Activated T-helper 9 cell treated with anti-CD3 and anti-CD28 coated beads, Interleukin-2, amount 50 U/mL, for 16 hours (primary cell): ENCODE measurements at regions not wholly inside any gene's neighbourhood (a gene's known extent, or its start where the extent isn't known, plus 50 kb on each side); places are given as distances from the start of the nearest gene placed in this dataset.
"Not testable (repeated sequence)": the region's sequence is repeated elsewhere in the genome, so short reads cannot be mapped to it uniquely, and the experiment has no call there.

Source experiments
- DNase-seq: peaks from one replicate; pipeline ENCODE4 v3.0.0-alpha.2; 2020; ENCODE audit warnings: low read depth

- DNase-seq = no peak
Measured at GRCh38 chr10:31187607-31188210, 131.3 kb upstream of the ZEB1 start.

GRCh38 chr10:31188792-31189406 lies 130.1 kb upstream of the ZEB1 start:
- no peak for DNase-seq

DNA sequence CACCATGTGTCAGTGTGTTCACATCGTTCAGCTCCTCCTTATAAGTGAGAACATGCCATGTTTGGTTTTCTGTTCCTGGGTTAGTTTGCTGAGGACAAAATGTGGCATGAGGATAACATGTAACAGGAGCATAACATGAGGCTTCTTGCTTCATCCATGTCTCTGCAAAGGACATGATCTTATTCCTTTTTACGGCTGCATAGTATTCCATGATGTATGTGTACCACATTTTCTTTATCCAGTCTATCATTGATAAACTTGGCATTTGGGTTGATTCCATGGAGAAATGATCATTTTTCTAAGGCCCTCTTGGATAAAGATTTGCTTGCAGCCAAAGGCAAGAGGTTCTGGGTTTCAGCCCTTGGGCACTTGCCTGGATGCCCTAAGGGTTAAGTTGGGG lies 128.5 kb upstream of the ZEB1 start:
- DNase-seq = no peak

DNA sequence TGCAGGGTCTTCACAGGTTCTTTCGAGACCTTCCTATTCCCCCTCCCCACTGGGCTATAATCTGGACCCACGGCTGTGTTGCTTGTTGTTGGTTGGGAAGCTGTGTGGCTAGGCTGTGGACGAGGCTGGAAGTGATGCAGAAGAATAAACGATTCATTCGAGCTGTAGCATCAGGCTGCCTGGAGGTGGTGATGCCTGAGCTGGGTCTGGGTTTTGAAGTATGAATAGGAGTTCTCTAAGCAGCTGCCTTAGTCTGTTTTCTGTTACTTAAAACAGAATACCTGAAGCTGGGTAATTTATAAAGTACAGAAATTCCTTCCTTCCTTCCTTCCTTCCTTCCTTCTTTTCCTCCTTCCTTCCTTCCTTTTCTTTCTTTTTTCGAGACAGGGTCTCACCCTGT lies 126.5 kb upstream of the ZEB1 start:
- no peak for DNase-seq

DNA sequence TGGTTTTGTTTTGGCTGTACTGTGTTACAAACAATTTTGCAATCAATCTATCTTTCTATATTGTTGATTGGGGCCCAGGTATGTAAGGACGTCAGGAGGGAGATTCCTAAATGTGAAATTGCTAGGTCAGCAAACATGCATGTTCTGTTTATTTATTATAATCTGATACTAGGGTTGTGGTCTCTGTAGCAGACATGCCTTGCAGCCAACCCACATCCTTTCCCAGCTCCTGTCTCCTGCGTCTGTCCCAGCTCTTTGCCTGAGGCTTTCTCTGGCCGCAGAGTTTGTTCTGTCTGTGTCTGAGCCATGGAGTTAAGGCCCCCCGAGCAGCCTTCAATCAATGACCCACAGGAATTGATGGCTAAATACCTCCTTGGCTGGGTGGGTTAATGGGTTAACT lies 124.0 kb upstream of the ZEB1 start:
- no peak for DNase-seq

GRCh38 chr10:31197886-31198285 lies 121.1 kb upstream of the ZEB1 start:
- DNase-seq = no peak

- DNase-seq = no peak
Measured at GRCh38 chr10:31204090-31204489, 114.9 kb upstream of the ZEB1 start.

GRCh38 chr10:31207636-31208035 lies 111.4 kb upstream of the ZEB1 start:
- DNase-seq = no peak

GRCh38 chr10:31209478-31209877 lies 109.5 kb upstream of the ZEB1 start:
- no peak for DNase-seq

- no peak for DNase-seq
Measured at GRCh38 chr10:31210190-31210589, 108.8 kb upstream of the ZEB1 start.

DNA sequence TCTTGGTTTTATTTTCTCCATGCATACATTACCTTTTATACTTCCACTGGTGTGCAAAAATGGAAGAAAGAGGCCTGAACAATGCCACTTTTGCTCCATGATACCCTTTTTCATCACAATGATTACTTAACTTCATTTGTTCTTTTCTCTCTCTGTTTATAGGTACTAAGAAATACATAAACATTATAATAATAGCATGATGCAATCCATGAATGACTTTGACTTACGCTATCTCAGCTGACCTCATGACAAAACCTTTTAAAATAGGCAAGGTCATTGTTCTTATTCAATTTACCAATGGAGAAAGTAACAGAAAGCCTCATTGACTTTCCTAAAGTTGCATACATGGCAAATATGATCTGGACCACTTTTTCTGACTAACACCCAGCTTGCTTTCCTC lies 105.1 kb upstream of the ZEB1 start:
- no peak for DNase-seq

GRCh38 chr10:31215052-31215451 lies 104.0 kb upstream of the ZEB1 start:
- no peak for DNase-seq

DNA sequence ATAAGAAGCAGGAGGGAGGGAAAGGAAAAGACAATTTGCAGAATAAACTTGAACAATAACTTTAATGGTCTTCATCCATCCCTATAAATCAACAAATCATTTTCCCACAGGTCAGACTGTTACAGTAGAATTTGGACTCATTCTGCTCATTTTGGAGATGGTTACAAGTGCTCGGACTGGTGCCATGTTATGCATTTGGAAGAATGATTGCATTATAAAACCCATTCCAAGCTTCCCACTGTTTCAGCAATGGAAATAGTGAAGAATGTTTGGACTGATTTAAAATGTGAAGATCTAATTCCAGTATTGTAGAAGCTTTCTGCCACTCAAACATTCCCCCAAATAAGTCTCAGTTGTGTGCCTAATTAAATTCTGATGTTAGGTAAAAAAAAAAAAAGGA lies 99.7 kb upstream of the ZEB1 start:
- no peak for DNase-seq

- DNase-seq = not testable (repeated sequence)
Measured at GRCh38 chr10:31228780-31229179, 90.2 kb upstream of the ZEB1 start.

DNA sequence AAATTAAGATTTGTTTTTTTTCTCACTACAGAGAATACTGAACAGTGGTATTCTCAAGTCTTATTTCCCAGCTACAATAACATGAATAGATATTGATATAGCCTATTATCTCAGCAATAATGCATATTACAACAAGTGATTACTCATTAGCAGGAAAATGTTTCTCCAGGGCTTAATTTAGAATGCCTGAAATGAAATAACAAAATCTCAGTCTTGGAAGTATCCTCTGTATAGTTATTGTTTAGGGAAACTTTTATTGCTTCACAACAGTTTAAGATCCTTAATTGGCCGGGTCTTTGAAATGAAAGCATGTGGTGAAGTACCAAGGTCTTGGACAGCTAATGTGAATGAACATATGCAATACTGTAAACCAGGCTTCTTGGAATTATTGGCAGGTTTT lies 79.1 kb upstream of the ZEB1 start:
- DNase-seq = no peak

GRCh38 chr10:31242902-31243301 lies 76.1 kb upstream of the ZEB1 start:
- peak; percentile 40 for DNase-seq

- not testable (repeated sequence) for DNase-seq
Measured at GRCh38 chr10:31251118-31251517, 67.9 kb upstream of the ZEB1 start.

- DNase-seq = no peak
Measured at GRCh38 chr10:31253237-31253636, 65.8 kb upstream of the ZEB1 start.

DNA sequence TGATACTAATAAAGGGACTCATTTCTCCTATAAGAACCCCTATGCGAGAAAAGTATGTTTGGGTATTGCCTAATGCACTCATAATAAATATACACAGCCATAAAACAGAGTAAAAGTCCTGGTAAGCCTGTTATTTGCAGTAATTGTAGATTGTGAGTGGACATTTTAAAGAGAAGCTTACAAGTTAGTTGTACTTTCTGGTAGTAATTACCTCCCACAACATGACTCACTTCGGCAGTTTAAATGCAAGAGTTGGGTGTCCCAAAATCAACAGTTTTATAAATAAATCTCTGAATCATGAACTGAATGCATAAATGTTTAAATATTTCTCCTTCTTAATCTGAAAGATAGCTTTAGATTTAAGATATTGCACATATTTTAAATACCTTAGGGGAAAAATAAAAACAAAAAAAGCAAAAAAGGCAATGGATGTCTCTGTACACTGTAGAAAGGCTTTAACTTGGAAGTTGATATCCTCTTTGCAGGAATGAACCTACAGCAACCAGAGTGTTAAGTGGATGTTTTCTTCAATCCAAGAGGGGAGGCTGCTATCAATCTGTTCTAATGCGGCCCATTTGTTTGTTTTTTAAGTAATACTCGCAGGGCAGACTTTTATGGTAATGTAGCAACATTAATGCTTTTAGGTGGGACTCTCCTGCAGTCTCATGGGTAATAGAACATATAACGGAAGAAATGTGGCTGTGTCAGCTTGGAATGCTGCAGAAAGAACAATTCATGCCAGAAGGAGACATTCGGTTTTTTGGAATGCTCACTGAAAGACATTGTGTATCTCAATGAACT lies 57.3 kb upstream of the ZEB1 start:
- DNase-seq = no peak

DNA sequence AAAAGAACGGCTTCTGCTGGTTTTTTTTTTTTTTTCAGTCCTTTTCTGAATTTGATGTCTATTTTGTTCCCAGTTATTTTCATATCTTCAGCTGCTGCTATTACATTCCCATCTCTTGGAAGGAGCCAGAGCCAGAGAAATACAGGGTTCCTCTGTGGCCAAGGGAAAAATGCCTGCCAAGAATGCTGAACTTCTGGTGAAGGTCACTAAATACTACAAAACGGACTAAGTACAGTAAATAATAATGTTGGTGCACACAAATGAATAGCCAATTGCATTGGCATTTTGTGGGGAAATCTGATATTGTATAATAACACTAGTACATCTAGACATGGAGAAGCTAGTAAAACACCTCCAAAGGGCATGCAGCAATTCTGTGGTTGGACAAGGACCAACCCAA lies 56.3 kb upstream of the ZEB1 start:
- no peak for DNase-seq

GRCh38 chr10:31263903-31264302 lies 55.1 kb upstream of the ZEB1 start:
- DNase-seq = no peak

GRCh38 chr10:31268444-31269303 lies 50.3 kb upstream of the ZEB1 start:
- DNase-seq = no peak
